ENCODE measurements at regions not wholly inside any gene's neighbourhood (a gene's known extent, or its start where the extent isn't known, plus 50 kb on each side); places are given as distances from the start of the nearest gene placed in this dataset.

- Mint-ChIP-seq H3K36me3 (no peaks in the 10 kb centered on the region), H3K4me1 (no peaks in the 10 kb centered on the region), H3K4me3 (no peak overlapping the region), H3K9me3 (ENCODE audit: low read depth) (no peaks in the 10 kb centered on the region), H3K27me3 (no peaks in the 10 kb centered on the region), H3K27ac (no peak overlapping the region)
- DNase-seq (no peak), ATAC-seq (no peak)
- CTCF ChIA-PET = no interaction called here
Measured at GRCh38 chr5:128020012-128020411, 63.6 kb upstream of the SLC12A2 start.

GRCh38 chr5:128021411-128021810 is 62.2 kb upstream of the SLC12A2 start:
- no peaks in the 10 kb centered on the region for H3K36me3 Mint-ChIP-seq
- ATAC-seq (no peak), DNase-seq (no peak)
- no peaks in the 10 kb centered on the region for H3K4me1 Mint-ChIP-seq
- H3K27ac Mint-ChIP-seq = no peak overlapping the region
- CTCF ChIA-PET = no interaction called here
- no peaks in the 10 kb centered on the region for H3K27me3 Mint-ChIP-seq
- H3K4me3 Mint-ChIP-seq = no peak overlapping the region
- H3K9me3 Mint-ChIP-seq (ENCODE audit: low read depth) = no peaks in the 10 kb centered on the region

All from activated CD8-positive, alpha-beta memory T cell treated with anti-CD3 and anti-CD28 coated beads, Interleukin-2, amount 10 ng/mL, durations not matched to agents 7 days and 5 days (primary cell).